Neural cell (in vitro differentiated cells): ENCODE measurements at regions not wholly inside any gene's neighbourhood (a gene's known extent, or its start where the extent isn't known, plus 50 kb on each side); places are given as distances from the start of the nearest gene placed in this dataset.

Source experiments
- H2AFZ ChIP-seq: fragments of 200-600, 300-800 bp; sonication (generic), shearing (Covaris generic); 2 replicates; pipeline ENCODE4 v1.6.0; 2014; ENCODE audit warnings: low read depth, mild to moderate bottlenecking, antibody characterized with exemption, low read length, moderate library complexity
- H3F3A ChIP-seq: fragments of 200-600 bp; shearing (Covaris generic); 2 replicates; pipeline ENCODE4 v1.6.1; 2016; ENCODE audit warnings: mild to moderate bottlenecking, moderate library complexity, mixed read lengths, antibody characterized with exemption, low read length; ENCODE audit not compliant: insufficient read depth, poor library complexity, severe bottlenecking
- H3K27ac ChIP-seq: fragments of 200-600, 300-800 bp; sonication (generic), shearing (Covaris generic); 2 replicates; pipeline ENCODE4 v1.5.1; 2014; ENCODE audit warnings: mild to moderate bottlenecking, low read length, moderate library complexity
- H3K27me3 ChIP-seq: fragments of 300-800, 200-600 bp; sonication (generic), shearing (Covaris generic); 2 replicates; pipeline ENCODE4 v1.6.0; 2014; ENCODE audit warnings: mild to moderate bottlenecking, low read depth, low read length, moderate library complexity; ENCODE audit not compliant: insufficient read depth
- H3K36me3 ChIP-seq: fragments of 300-800, 200-600 bp; sonication (generic), shearing (Covaris generic); 2 replicates; pipeline ENCODE4 v1.5.1; 2014; ENCODE audit warnings: mild to moderate bottlenecking, antibody characterized with exemption, low read length, moderate library complexity; ENCODE audit not compliant: insufficient read depth
- H3K4me2 ChIP-seq: fragments of 300-800, 200-600 bp; sonication (generic), shearing (Covaris generic); 2 replicates; pipeline ENCODE4 v1.6.0; 2014; ENCODE audit warnings: mild to moderate bottlenecking, low read length
- H3K4me3 ChIP-seq: fragments of 300-800, 200-600 bp; sonication (generic), shearing (Covaris generic); 2 replicates; pipeline ENCODE4 v1.5.1; 2014; ENCODE audit warnings: mild to moderate bottlenecking, low read length, moderate library complexity
- H3K79me2 ChIP-seq: fragments of 200-600 bp; shearing (Covaris generic); replicated peaks from 2 replicates; pipeline ENCODE4 v1.6.0; 2014; ENCODE audit warnings: mild to moderate bottlenecking, low read length, moderate library complexity; ENCODE audit not compliant: insufficient read depth
- H3K9ac ChIP-seq: fragments of 300-800, 200-600 bp; sonication (generic), shearing (Covaris generic); 2 replicates; pipeline ENCODE4 v1.6.1; 2016; ENCODE audit warnings: mild to moderate bottlenecking, low read length, mixed read lengths
- H3K9me2 ChIP-seq: fragments of 200-600 bp; shearing (Covaris generic); 2 replicates; pipeline ENCODE4 v1.6.1; 2016; ENCODE audit warnings: mild to moderate bottlenecking, low read length, mixed read lengths; ENCODE audit not compliant: insufficient read depth
- H3K9me3 ChIP-seq: fragments of 200-600, 300-800 bp; sonication (generic), shearing (Covaris generic); 2 replicates; pipeline ENCODE4 v1.6.1; 2016; ENCODE audit warnings: mild to moderate bottlenecking, mixed run types, low read length, moderate library complexity, mixed read lengths
- H4K20me1 ChIP-seq: fragments of 200-600 bp; shearing (Covaris generic); 2 replicates; pipeline ENCODE4 v1.6.1; 2016; ENCODE audit warnings: mild to moderate bottlenecking, mixed run types; ENCODE audit not compliant: insufficient read depth
- CTCF ChIP-seq: fragments of 450-650 bp; IDR thresholded peaks from 2 replicates; pipeline ENCODE4 v1.5.1; 2014; ENCODE audit warnings: antibody characterized with exemption, mild to moderate bottlenecking, moderate library complexity; ENCODE audit not compliant: poor library complexity, severe bottlenecking
- EP300 ChIP-seq: fragments of 450-650 bp; conservative IDR thresholded peaks from 2 replicates; pipeline ENCODE4 v1.6.1; 2014; ENCODE audit warnings: antibody characterized with exemption, mild to moderate bottlenecking, moderate library complexity; ENCODE audit not compliant: poor library complexity, severe bottlenecking
- EZH2 ChIP-seq: fragments of 200-600, 300-800 bp; shearing (Covaris generic), sonication (generic); IDR thresholded peaks from 2 replicates; pipeline ENCODE4 v1.6.1; 2014; ENCODE audit warnings: antibody characterized with exemption, low read length, borderline replicate concordance, mild to moderate bottlenecking; ENCODE audit not compliant: insufficient read depth, poor library complexity, severe bottlenecking
- MXI1 ChIP-seq: fragments of 450-650 bp; conservative IDR thresholded peaks from 2 replicates; pipeline ENCODE4 v1.6.1; 2014; ENCODE audit warnings: antibody characterized with exemption, mild to moderate bottlenecking; ENCODE audit not compliant: poor library complexity, severe bottlenecking
- POLR2AphosphoS5 ChIP-seq: IDR thresholded peaks from 2 replicates; pipeline ENCODE4 v1.6.1; 2012
- RAD21 ChIP-seq: fragments of 450-650 bp; conservative IDR thresholded peaks from 2 replicates; pipeline ENCODE4 v1.6.1; 2014; ENCODE audit warnings: antibody characterized with exemption, mild to moderate bottlenecking, moderate library complexity
- REST ChIP-seq: IDR thresholded peaks from 2 replicates; pipeline ENCODE4 v1.6.1; 2012; ENCODE audit warnings: borderline replicate concordance
- SMC3 ChIP-seq: fragments of 450-650 bp; conservative IDR thresholded peaks from 2 replicates; pipeline ENCODE4 v1.6.1; 2014; ENCODE audit warnings: antibody characterized with exemption, mild to moderate bottlenecking, moderate library complexity; ENCODE audit not compliant: poor library complexity
- TAF1 ChIP-seq: IDR thresholded peaks from 2 replicates; pipeline ENCODE4 v1.6.1; 2012; ENCODE audit warnings: low read depth

- Histone ChIP-seq H3K9ac (no peak overlapping the region), H3K27ac (no peak overlapping the region)
Measured at GRCh38 chr3:84806958-84807357, 151.8 kb upstream of the CADM2 start.

GRCh38 chr3:84820126-84820525 lies 138.7 kb upstream of the CADM2 start:
- no peaks in the 10 kb centered on the region for H3K36me3 ChIP-seq
- H3K9ac ChIP-seq = no peak overlapping the region
- no peaks in the 10 kb centered on the region for H3K79me2 ChIP-seq
- H2AFZ ChIP-seq = no peak overlapping the region
- H3F3A ChIP-seq = no peaks in the 10 kb centered on the region
- H3K4me2 ChIP-seq = no peak overlapping the region
- H3K27me3 ChIP-seq = no peaks in the 10 kb centered on the region
- no peak overlapping the region for H3K27ac ChIP-seq
- H3K9me3 ChIP-seq = no peaks in the 10 kb centered on the region
- TF ChIP-seq MXI1 = no peak
- no peak for TF ChIP-seq CTCF
- no peak for TF ChIP-seq EZH2
- no peak for TF ChIP-seq SMC3
- TF ChIP-seq RAD21 = no peak
- TF ChIP-seq POLR2AphosphoS5 = no peak
- no peak for TF ChIP-seq REST
- no peak for TF ChIP-seq TAF1
- no peak for TF ChIP-seq EP300
- no peaks in the 10 kb centered on the region for H4K20me1 ChIP-seq
- H3K9me2 ChIP-seq = no peaks in the 10 kb centered on the region
- H3K4me3 ChIP-seq = no peak overlapping the region

More at GRCh38 chr3:84806958-84807357, 151.8 kb upstream of the CADM2 start:
- H3K36me3 ChIP-seq = no peaks in the 10 kb centered on the region
- no peak overlapping the region for H3K4me3 ChIP-seq
- H3K79me2 ChIP-seq = no peaks in the 10 kb centered on the region
- H3K27me3 ChIP-seq = no peaks in the 10 kb centered on the region
- no peak overlapping the region for H2AFZ ChIP-seq
- no peaks in the 10 kb centered on the region for H3F3A ChIP-seq
- no peaks in the 10 kb centered on the region for H4K20me1 ChIP-seq
- TF ChIP-seq EP300 (no peak), TAF1 (no peak)
- H3K9me2 ChIP-seq = no peaks in the 10 kb centered on the region
- no peaks in the 10 kb centered on the region for H3K9me3 ChIP-seq
- no peak overlapping the region for H3K4me2 ChIP-seq

GRCh38 chr3:84820906-84821305 lies 137.9 kb upstream of the CADM2 start:
- TF ChIP-seq EZH2 (no peak), CTCF (no peak), RAD21 (no peak), TAF1 (no peak), REST (no peak), EP300 (no peak), SMC3 (no peak), MXI1 (no peak), POLR2AphosphoS5 (no peak)
- H3K27me3 ChIP-seq = no peaks in the 10 kb centered on the region
- H3K4me2 ChIP-seq = no peak overlapping the region
- no peaks in the 10 kb centered on the region for H3F3A ChIP-seq
- H4K20me1 ChIP-seq = no peaks in the 10 kb centered on the region
- no peak overlapping the region for H3K4me3 ChIP-seq
- H3K9me3 ChIP-seq = no peaks in the 10 kb centered on the region
- no peak overlapping the region for H3K9ac ChIP-seq
- no peaks in the 10 kb centered on the region for H3K79me2 ChIP-seq
- H2AFZ ChIP-seq = no peak overlapping the region
- H3K36me3 ChIP-seq = no peaks in the 10 kb centered on the region
- no peaks in the 10 kb centered on the region for H3K9me2 ChIP-seq
- no peak overlapping the region for H3K27ac ChIP-seq
